ENCODE measurements at regions not wholly inside any gene's neighbourhood (a gene's known extent, or its start where the extent isn't known, plus 50 kb on each side); places are given as distances from the start of the nearest gene placed in this dataset.

DNA sequence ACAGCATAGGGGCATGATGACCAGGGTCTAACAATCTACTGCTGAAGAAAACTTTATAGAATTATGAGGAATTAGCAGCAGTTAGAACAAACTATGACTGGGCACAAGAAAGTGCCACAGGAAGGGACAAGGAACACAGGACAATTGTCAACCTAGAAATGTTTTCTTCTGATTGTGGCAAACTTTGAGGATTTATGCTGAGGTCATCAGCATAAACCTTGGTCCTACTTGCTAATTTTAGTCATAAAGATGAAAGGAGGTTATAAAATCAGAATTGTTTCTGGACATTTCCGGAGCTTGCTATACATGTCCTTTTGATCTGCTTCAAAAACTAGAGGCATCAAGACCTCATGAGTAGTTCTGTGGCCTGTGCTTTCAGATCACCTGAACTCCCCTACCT is 446.6 kb upstream of the THBS1 start:
- no peak overlapping the region for H3K9ac ChIP-seq (ENCODE audit: low read length)
- H3K4me3 ChIP-seq (ENCODE audit: low read depth, low read length, poor library complexity, severe bottlenecking) = no peak overlapping the region

DNA sequence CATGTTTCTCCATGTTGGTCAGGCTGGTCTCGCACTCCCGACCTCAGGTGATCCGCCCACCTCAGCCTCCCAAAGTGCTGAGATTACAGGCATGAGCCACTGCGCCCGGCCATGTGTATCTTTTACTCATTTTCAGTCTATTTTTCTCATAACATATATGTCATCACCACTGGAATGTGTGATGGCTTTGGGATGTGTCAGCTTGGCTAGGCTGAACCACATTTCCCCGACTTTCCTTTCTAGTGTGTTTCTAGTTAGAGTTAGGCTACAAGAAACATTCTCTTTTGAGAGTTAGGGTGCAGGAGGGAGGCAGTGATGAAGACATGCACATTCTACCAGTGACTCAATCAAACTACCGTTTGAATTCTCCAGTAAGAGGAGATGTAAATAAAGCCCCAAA is 444.9 kb upstream of the THBS1 start:
- Histone ChIP-seq H3K27me3 (ENCODE audit: insufficient read depth, low read length) (no peaks in the 10 kb centered on the region), H4K20me1 (ENCODE audit: insufficient read depth, low read length) (no peaks in the 10 kb centered on the region), H3K4me2 (ENCODE audit: low read length) (no peak overlapping the region), H3K79me2 (ENCODE audit: insufficient read depth, low read length) (no peaks in the 10 kb centered on the region), H3K36me3 (ENCODE audit: insufficient read depth, low read length) (no peaks in the 10 kb centered on the region), H2AFZ (ENCODE audit: low read length) (no peak overlapping the region), H3K9me2 (ENCODE audit: low read depth, low read length) (no peaks in the 10 kb centered on the region), H3K9ac (ENCODE audit: low read length) (no peak overlapping the region), H3K4me3 (ENCODE audit: low read depth, low read length, poor library complexity, severe bottlenecking) (no peak overlapping the region), H3F3A (ENCODE audit: insufficient read depth, low read length) (no peaks in the 10 kb centered on the region), H3K27ac (ENCODE audit: low read depth, low read length, poor library complexity, severe bottlenecking) (no peak overlapping the region), H3K9me3 (ENCODE audit: low read length) (no peaks in the 10 kb centered on the region), H3K4me1 (ENCODE audit: insufficient read depth, low read length, severe bottlenecking) (no peaks in the 10 kb centered on the region)
- no peak for TF ChIP-seq EZH2 (IDR thresholded peaks at IDR 0.05; ENCODE audit: borderline replicate concordance, low read length)
- TF ChIP-seq, protein P1, sequence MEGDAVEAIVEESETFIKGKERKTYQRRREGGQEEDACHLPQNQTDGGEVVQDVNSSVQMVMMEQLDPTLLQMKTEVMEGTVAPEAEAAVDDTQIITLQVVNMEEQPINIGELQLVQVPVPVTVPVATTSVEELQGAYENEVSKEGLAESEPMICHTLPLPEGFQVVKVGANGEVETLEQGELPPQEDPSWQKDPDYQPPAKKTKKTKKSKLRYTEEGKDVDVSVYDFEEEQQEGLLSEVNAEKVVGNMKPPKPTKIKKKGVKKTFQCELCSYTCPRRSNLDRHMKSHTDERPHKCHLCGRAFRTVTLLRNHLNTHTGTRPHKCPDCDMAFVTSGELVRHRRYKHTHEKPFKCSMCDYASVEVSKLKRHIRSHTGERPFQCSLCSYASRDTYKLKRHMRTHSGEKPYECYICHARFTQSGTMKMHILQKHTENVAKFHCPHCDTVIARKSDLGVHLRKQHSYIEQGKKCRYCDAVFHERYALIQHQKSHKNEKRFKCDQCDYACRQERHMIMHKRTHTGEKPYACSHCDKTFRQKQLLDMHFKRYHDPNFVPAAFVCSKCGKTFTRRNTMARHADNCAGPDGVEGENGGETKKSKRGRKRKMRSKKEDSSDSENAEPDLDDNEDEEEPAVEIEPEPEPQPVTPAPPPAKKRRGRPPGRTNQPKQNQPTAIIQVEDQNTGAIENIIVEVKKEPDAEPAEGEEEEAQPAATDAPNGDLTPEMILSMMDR (IDR thresholded peaks at IDR 0.05; ENCODE audit: low read length) = no peak

More for the DNA sequence above, 446.6 kb upstream of the THBS1 start:
- no peak overlapping the region for H3K27ac ChIP-seq (ENCODE audit: low read depth, low read length, poor library complexity, severe bottlenecking)
- H3K4me1 ChIP-seq (ENCODE audit: insufficient read depth, low read length, severe bottlenecking) = no peaks in the 10 kb centered on the region
- no peaks in the 10 kb centered on the region for H3K27me3 ChIP-seq (ENCODE audit: insufficient read depth, low read length)
- no peaks in the 10 kb centered on the region for H3K79me2 ChIP-seq (ENCODE audit: insufficient read depth, low read length)
- no peaks in the 10 kb centered on the region for H3K9me2 ChIP-seq (ENCODE audit: low read depth, low read length)
- no peak for TF ChIP-seq EZH2 (IDR thresholded peaks at IDR 0.05; ENCODE audit: borderline replicate concordance, low read length)
- TF ChIP-seq, protein P1 (IDR thresholded peaks at IDR 0.05; ENCODE audit: low read length) = no peak
- no peak overlapping the region for H3K4me2 ChIP-seq (ENCODE audit: low read length)
- no peaks in the 10 kb centered on the region for H4K20me1 ChIP-seq (ENCODE audit: insufficient read depth, low read length)
- no peak overlapping the region for H2AFZ ChIP-seq (ENCODE audit: low read length)
- H3K9me3 ChIP-seq (ENCODE audit: low read length) = no peaks in the 10 kb centered on the region
- H3K36me3 ChIP-seq (ENCODE audit: insufficient read depth, low read length) = no peaks in the 10 kb centered on the region
- no peaks in the 10 kb centered on the region for H3F3A ChIP-seq (ENCODE audit: insufficient read depth, low read length)

DNA sequence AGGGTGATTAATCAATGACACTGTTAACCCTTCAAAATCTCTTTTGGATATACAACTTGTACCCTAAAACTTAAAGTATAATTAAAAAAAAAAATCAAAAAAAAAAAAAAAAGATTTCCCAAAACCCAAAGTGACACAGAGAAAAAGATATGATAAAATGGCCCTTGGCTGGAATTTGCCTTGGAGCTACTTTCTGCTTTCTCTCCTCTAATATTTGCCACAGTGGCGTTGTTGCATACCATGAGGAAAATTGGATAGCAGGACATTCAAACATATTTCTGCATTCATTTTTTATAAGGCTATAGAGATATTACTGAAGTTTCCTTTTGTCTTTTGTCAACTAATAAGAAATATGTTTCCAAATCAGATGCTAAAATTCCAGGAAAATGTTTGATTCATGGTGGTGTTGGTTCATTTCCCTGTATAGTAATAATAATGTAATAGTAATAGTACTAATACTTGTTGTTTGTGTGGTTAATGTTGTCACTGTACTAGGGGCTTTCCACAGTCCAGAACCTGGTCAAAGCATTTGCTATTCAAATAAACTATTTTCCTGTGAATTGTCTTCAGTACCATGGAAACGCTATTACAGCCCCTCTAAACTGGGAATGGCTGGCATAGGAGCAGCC is 441.3 kb upstream of the THBS1 start:
- Histone ChIP-seq H3K9ac (ENCODE audit: low read length) (no peak overlapping the region), H3K4me3 (ENCODE audit: low read depth, low read length, poor library complexity, severe bottlenecking) (no peak overlapping the region), H3K9me3 (ENCODE audit: low read length) (no peaks in the 10 kb centered on the region), H2AFZ (ENCODE audit: low read length) (no peak overlapping the region), H3K27me3 (ENCODE audit: insufficient read depth, low read length) (no peaks in the 10 kb centered on the region), H3K4me2 (ENCODE audit: low read length) (no peak overlapping the region), H3K79me2 (ENCODE audit: insufficient read depth, low read length) (no peaks in the 10 kb centered on the region), H3K36me3 (ENCODE audit: insufficient read depth, low read length) (no peaks in the 10 kb centered on the region), H3F3A (ENCODE audit: insufficient read depth, low read length) (no peaks in the 10 kb centered on the region), H3K4me1 (ENCODE audit: insufficient read depth, low read length, severe bottlenecking) (no peaks in the 10 kb centered on the region), H4K20me1 (ENCODE audit: insufficient read depth, low read length) (no peaks in the 10 kb centered on the region), H3K27ac (ENCODE audit: low read depth, low read length, poor library complexity, severe bottlenecking) (no peak overlapping the region), H3K9me2 (ENCODE audit: low read depth, low read length) (no peaks in the 10 kb centered on the region)
- no peak for TF ChIP-seq EZH2 (IDR thresholded peaks at IDR 0.05; ENCODE audit: borderline replicate concordance, low read length)
- TF ChIP-seq, protein P1 (IDR thresholded peaks at IDR 0.05; ENCODE audit: low read length) = no peak
